ENCODE measurements at regions not wholly inside any gene's neighbourhood (a gene's known extent, or its start where the extent isn't known, plus 50 kb on each side); places are given as distances from the start of the nearest gene placed in this dataset.

GRCh38 chr1:5465281-5465711 lies 526.9 kb downstream of the NPHP4 start:
- no peaks in the 10 kb centered on the region for H3K36me3 ChIP-seq (ENCODE audit: insufficient read depth, low read length)
- no peaks in the 10 kb centered on the region for H3K27me3 ChIP-seq (ENCODE audit: low read length)
- no peaks in the 10 kb centered on the region for H3K9me2 ChIP-seq (replicated peaks; ENCODE audit: insufficient read depth, low read length)
- DNase-seq, result no peak
- no peaks in the 10 kb centered on the region for H3K4me1 ChIP-seq (ENCODE audit: low read length)
- H3K9ac ChIP-seq (ENCODE audit: low read length), result no peak overlapping the region
- no peak overlapping the region for H3K27ac ChIP-seq (ENCODE audit: low read length)
- no peaks in the 10 kb centered on the region for H4K20me1 ChIP-seq (ENCODE audit: insufficient read depth, low read depth, low read length)
- H2AFZ ChIP-seq (ENCODE audit: low read length), result no peak overlapping the region
- H3K9me3 ChIP-seq (ENCODE audit: low read length), result no peaks in the 10 kb centered on the region
- no peak overlapping the region for H3K4me2 ChIP-seq (ENCODE audit: low read depth, low read length, poor library complexity, severe bottlenecking)
- no peaks in the 10 kb centered on the region for H3K79me2 ChIP-seq (ENCODE audit: low read length)
- no peak overlapping the region for H3K4me3 ChIP-seq (ENCODE audit: low read length)

DNA sequence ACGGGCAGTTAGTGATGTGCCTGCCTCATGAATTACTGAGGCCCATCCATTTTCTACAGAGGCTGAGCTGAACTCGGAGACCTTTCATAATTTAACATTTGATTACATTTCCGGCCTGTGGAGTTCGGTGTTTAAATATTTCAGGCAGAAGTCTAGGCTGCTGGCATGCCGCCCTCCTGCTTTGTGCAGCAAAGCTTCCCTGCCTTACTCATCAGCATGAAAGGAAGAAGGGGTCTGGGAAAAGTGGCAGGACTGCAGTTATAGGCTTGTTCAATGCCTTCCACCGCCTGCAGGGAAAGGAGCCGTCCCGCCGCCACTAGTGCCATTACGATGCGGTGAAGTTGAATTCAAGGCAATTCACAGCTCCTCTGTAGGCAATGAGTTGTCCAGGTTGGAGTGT lies 527.9 kb downstream of the NPHP4 start:
- H3K9me3 ChIP-seq (ENCODE audit: low read length), result no peaks in the 10 kb centered on the region
- no peak for DNase-seq
- H3K9ac ChIP-seq (ENCODE audit: low read length), result no peak overlapping the region

DNA sequence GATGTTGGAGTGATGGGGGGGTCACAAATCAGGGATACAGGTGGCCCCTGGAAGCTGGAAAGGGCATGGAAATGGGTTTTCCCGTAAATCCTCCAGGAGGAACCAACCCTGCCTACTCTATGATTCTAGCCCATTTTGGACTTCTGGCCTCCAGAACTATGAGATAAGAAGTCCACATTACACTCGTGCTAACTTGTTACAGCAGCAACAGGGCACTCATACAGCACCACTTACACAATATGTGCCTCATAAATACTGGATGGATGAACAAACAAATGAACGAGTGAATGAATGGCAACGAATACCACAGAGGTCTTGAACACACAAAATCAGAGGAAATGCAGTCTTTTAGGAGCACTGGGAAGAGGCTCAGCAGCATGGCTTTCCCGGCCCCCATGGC lies 531.3 kb downstream of the NPHP4 start:
- Histone ChIP-seq H3K9me2 (replicated peaks; ENCODE audit: insufficient read depth, low read length) (no peaks in the 10 kb centered on the region), H3K4me2 (ENCODE audit: low read depth, low read length, poor library complexity, severe bottlenecking) (no peak overlapping the region), H2AFZ (ENCODE audit: low read length) (no peak overlapping the region), H3K79me2 (ENCODE audit: low read length) (no peaks in the 10 kb centered on the region), H3K36me3 (ENCODE audit: insufficient read depth, low read length) (no peaks in the 10 kb centered on the region), H3K4me1 (ENCODE audit: low read length) (no peaks in the 10 kb centered on the region), H3K9me3 (ENCODE audit: low read length) (no peaks in the 10 kb centered on the region), H3K27me3 (ENCODE audit: low read length) (no peaks in the 10 kb centered on the region), H3K4me3 (ENCODE audit: low read length) (no peak overlapping the region), H3K27ac (ENCODE audit: low read length) (no peak overlapping the region), H3K9ac (ENCODE audit: low read length) (no peak overlapping the region), H4K20me1 (ENCODE audit: insufficient read depth, low read depth, low read length) (no peaks in the 10 kb centered on the region)
- no peak for DNase-seq

More for the DNA sequence above, 527.9 kb downstream of the NPHP4 start:
- Histone ChIP-seq H3K27me3 (ENCODE audit: low read length) (no peaks in the 10 kb centered on the region), H3K36me3 (ENCODE audit: insufficient read depth, low read length) (no peaks in the 10 kb centered on the region), H3K9me2 (replicated peaks; ENCODE audit: insufficient read depth, low read length) (no peaks in the 10 kb centered on the region), H3K4me3 (ENCODE audit: low read length) (no peak overlapping the region), H3K27ac (ENCODE audit: low read length) (no peak overlapping the region), H3K79me2 (ENCODE audit: low read length) (no peaks in the 10 kb centered on the region), H4K20me1 (ENCODE audit: insufficient read depth, low read depth, low read length) (no peaks in the 10 kb centered on the region), H3K4me1 (ENCODE audit: low read length) (no peaks in the 10 kb centered on the region), H3K4me2 (ENCODE audit: low read depth, low read length, poor library complexity, severe bottlenecking) (no peak overlapping the region), H2AFZ (ENCODE audit: low read length) (no peak overlapping the region)

- no peak overlapping the region for H3K4me2 ChIP-seq (ENCODE audit: low read depth, low read length, poor library complexity, severe bottlenecking)
- H3K9me2 ChIP-seq (replicated peaks; ENCODE audit: insufficient read depth, low read length), result no peaks in the 10 kb centered on the region
- H3K27ac ChIP-seq (ENCODE audit: low read length), result no peak overlapping the region
- DNase-seq, result no peak
- no peak overlapping the region for H3K9ac ChIP-seq (ENCODE audit: low read length)
- H3K9me3 ChIP-seq (ENCODE audit: low read length), result no peaks in the 10 kb centered on the region
- no peak overlapping the region for H2AFZ ChIP-seq (ENCODE audit: low read length)
- no peaks in the 10 kb centered on the region for H3K27me3 ChIP-seq (ENCODE audit: low read length)
- no peaks in the 10 kb centered on the region for H3K79me2 ChIP-seq (ENCODE audit: low read length)
- no peaks in the 10 kb centered on the region for H4K20me1 ChIP-seq (ENCODE audit: insufficient read depth, low read depth, low read length)
- no peak overlapping the region for H3K4me3 ChIP-seq (ENCODE audit: low read length)
- no peaks in the 10 kb centered on the region for H3K4me1 ChIP-seq (ENCODE audit: low read length)
- H3K36me3 ChIP-seq (ENCODE audit: insufficient read depth, low read length), result no peaks in the 10 kb centered on the region
These were observed 532.2 kb downstream of the NPHP4 start for GRCh38 chr1:5459839-5460610.

DNA sequence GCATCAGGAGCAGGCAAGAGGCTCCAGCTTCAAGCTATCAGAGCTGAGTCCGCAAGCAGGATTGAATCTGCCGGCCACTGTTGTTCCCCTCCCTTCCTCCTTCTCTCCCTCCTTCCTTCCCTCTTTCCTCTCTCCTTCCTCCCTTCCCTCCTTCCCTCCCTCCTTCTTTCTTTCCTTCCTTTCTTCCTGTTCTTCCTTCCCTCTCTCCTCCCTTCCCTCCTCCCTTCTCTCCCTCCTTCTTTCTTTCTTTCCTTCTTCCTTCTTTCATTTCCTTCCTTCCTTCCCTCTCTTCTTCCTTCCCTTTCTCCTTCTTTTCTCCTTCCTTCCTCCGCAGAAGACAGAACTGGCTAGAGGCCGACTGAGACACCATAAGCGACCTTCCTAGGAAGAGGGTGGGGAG lies 534.0 kb downstream of the NPHP4 start:
- Histone ChIP-seq H3K9ac (ENCODE audit: low read length) (no peak overlapping the region), H3K4me2 (ENCODE audit: low read depth, low read length, poor library complexity, severe bottlenecking) (no peak overlapping the region)

GRCh38 chr1:5456090-5456811 lies 536.0 kb downstream of the NPHP4 start:
- no peak overlapping the region for H3K9ac ChIP-seq (ENCODE audit: low read length)
- H3K36me3 ChIP-seq (ENCODE audit: insufficient read depth, low read length), result no peaks in the 10 kb centered on the region
- H3K9me3 ChIP-seq (ENCODE audit: low read length), result no peaks in the 10 kb centered on the region
- no peak for DNase-seq
- H3K4me3 ChIP-seq (ENCODE audit: low read length), result no peak overlapping the region
- H2AFZ ChIP-seq (ENCODE audit: low read length), result no peak overlapping the region
- H3K4me2 ChIP-seq (ENCODE audit: low read depth, low read length, poor library complexity, severe bottlenecking), result no peak overlapping the region
- no peaks in the 10 kb centered on the region for H3K9me2 ChIP-seq (replicated peaks; ENCODE audit: insufficient read depth, low read length)
- no peaks in the 10 kb centered on the region for H3K27me3 ChIP-seq (ENCODE audit: low read length)
- H4K20me1 ChIP-seq (ENCODE audit: insufficient read depth, low read depth, low read length), result no peaks in the 10 kb centered on the region
- H3K4me1 ChIP-seq (ENCODE audit: low read length), result no peaks in the 10 kb centered on the region
- no peak overlapping the region for H3K27ac ChIP-seq (ENCODE audit: low read length)
- H3K79me2 ChIP-seq (ENCODE audit: low read length), result no peaks in the 10 kb centered on the region

More for the DNA sequence above, 534.0 kb downstream of the NPHP4 start:
- Histone ChIP-seq H3K79me2 (ENCODE audit: low read length) (no peaks in the 10 kb centered on the region), H3K4me3 (ENCODE audit: low read length) (no peak overlapping the region), H2AFZ (ENCODE audit: low read length) (no peak overlapping the region), H4K20me1 (ENCODE audit: insufficient read depth, low read depth, low read length) (no peaks in the 10 kb centered on the region), H3K9me2 (replicated peaks; ENCODE audit: insufficient read depth, low read length) (no peaks in the 10 kb centered on the region), H3K27me3 (ENCODE audit: low read length) (no peaks in the 10 kb centered on the region), H3K27ac (ENCODE audit: low read length) (no peak overlapping the region), H3K36me3 (ENCODE audit: insufficient read depth, low read length) (no peaks in the 10 kb centered on the region), H3K9me3 (ENCODE audit: low read length) (no peaks in the 10 kb centered on the region), H3K4me1 (ENCODE audit: low read length) (no peaks in the 10 kb centered on the region)
- DNase-seq, result no peak

GRCh38 chr1:5455651-5456050 lies 536.6 kb downstream of the NPHP4 start:
- Histone ChIP-seq H4K20me1 (ENCODE audit: insufficient read depth, low read depth, low read length) (no peaks in the 10 kb centered on the region), H3K27ac (ENCODE audit: low read length) (no peak overlapping the region), H3K9ac (ENCODE audit: low read length) (no peak overlapping the region), H3K4me2 (ENCODE audit: low read depth, low read length, poor library complexity, severe bottlenecking) (no peak overlapping the region), H3K79me2 (ENCODE audit: low read length) (no peaks in the 10 kb centered on the region), H3K9me2 (replicated peaks; ENCODE audit: insufficient read depth, low read length) (no peaks in the 10 kb centered on the region), H3K4me1 (ENCODE audit: low read length) (no peaks in the 10 kb centered on the region), H3K4me3 (ENCODE audit: low read length) (no peak overlapping the region), H3K36me3 (ENCODE audit: insufficient read depth, low read length) (no peaks in the 10 kb centered on the region), H3K27me3 (ENCODE audit: low read length) (no peaks in the 10 kb centered on the region), H3K9me3 (ENCODE audit: low read length) (no peaks in the 10 kb centered on the region), H2AFZ (ENCODE audit: low read length) (no peak overlapping the region)
- no peak for DNase-seq

DNA sequence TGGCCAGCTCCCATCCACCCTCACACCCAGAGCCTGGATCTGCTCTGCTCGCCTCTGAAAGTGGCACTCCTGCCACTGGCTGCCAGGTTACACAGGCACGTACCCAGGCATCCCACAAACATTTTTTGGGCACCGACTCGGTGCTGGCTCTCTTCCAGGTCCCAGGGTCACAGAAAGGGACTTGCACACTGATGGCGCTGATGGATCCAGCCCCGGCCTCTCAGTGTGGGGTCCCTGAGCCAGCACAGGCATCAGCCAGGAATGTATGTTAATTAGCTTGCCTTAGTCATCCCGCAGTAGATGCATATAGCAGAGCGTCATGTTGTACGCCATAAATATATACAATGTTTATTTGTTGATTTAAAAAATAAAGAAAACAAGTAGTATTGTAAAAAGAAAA lies 537.2 kb downstream of the NPHP4 start:
- H3K4me3 ChIP-seq (ENCODE audit: low read length), result no peak overlapping the region
- H3K4me1 ChIP-seq (ENCODE audit: low read length), result no peaks in the 10 kb centered on the region
- no peaks in the 10 kb centered on the region for H3K36me3 ChIP-seq (ENCODE audit: insufficient read depth, low read length)
- no peaks in the 10 kb centered on the region for H3K9me3 ChIP-seq (ENCODE audit: low read length)
- DNase-seq, result no peak
- H4K20me1 ChIP-seq (ENCODE audit: insufficient read depth, low read depth, low read length), result no peaks in the 10 kb centered on the region
- no peaks in the 10 kb centered on the region for H3K27me3 ChIP-seq (ENCODE audit: low read length)
- no peaks in the 10 kb centered on the region for H3K9me2 ChIP-seq (replicated peaks; ENCODE audit: insufficient read depth, low read length)
- H3K79me2 ChIP-seq (ENCODE audit: low read length), result no peaks in the 10 kb centered on the region
- H3K9ac ChIP-seq (ENCODE audit: low read length), result no peak overlapping the region
- no peak overlapping the region for H2AFZ ChIP-seq (ENCODE audit: low read length)
- no peak overlapping the region for H3K4me2 ChIP-seq (ENCODE audit: low read depth, low read length, poor library complexity, severe bottlenecking)
- no peak overlapping the region for H3K27ac ChIP-seq (ENCODE audit: low read length)

All from Karpas-422 (cell line).